Dedifferentiated amniotic fluid mesenchymal stem cell (primary cell): ENCODE measurements at regions not wholly inside any gene's neighbourhood (a gene's known extent, or its start where the extent isn't known, plus 50 kb on each side); places are given as distances from the start of the nearest gene placed in this dataset.

Source experiments
- DNase-seq: peaks from one replicate; pipeline ENCODE4 v3.0.0-alpha.2; 2016; ENCODE audit errors: extremely low spot score

- peak; percentile 51 for DNase-seq
Observed at GRCh38 chr7:17521437-17521836, 223.0 kb downstream of the AHR start.

GRCh38 chr7:17523813-17524739 lies 225.6 kb downstream of the AHR start:
- no peak for DNase-seq

GRCh38 chr7:17524746-17525145 lies 226.3 kb downstream of the AHR start:
- DNase-seq: peak; percentile 48

DNA sequence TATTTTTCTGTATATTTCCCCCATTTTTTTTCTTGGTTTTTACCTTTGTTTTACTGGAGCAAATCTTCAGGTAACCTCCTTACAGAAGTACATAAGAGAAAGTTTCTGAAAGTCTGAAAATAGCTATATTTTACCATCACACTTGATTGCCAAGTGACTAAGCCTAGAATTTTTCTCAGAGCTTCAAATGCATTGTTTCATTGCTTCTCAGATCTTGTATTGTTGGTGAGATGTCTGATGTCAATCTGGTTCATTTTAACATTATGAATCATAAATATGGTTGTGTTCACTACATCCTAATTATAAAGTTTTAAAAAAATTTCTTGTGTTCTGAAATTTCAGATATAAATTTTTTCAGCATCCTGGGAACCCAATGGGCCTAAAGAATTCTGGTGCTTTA lies 228.2 kb downstream of the AHR start:
- DNase-seq: no peak

GRCh38 chr7:17528636-17529035 lies 230.2 kb downstream of the AHR start:
- no peak for DNase-seq

GRCh38 chr7:17530244-17530643 lies 231.8 kb downstream of the AHR start:
- DNase-seq: no peak

DNA sequence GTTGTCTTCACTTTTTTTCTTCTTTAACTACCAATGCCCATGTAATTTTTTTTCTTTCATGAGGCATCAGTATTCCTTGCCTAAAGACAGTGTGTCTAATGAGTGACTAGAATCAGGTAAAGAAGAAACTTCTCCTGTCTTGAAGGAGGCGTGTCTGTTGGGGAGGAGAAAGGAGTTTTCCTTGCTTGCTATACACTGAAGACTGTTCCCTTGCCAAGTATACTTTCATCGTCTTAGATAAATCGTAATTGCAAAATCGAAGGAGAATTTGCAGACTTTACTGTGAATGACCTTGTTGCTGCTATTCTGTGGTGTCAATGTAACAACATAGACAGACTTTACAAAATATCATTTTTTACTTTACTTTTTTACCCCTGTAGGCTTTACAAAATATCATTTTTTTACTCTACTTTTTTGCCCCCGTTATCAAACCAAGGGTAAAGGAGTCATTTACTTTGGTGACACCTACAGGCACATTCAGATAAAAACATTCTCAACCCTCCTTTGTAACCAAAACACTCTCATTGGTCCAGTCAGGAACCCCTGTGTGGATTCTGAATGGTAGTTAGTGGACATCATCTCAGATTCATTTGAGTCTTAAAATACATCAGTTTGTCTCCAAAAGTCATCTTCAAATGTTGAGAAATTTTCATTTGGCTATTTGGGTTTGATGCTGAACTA lies 232.4 kb downstream of the AHR start:
- no peak for DNase-seq

GRCh38 chr7:17532861-17533404 lies 234.5 kb downstream of the AHR start:
- DNase-seq: peak; percentile 28

DNA sequence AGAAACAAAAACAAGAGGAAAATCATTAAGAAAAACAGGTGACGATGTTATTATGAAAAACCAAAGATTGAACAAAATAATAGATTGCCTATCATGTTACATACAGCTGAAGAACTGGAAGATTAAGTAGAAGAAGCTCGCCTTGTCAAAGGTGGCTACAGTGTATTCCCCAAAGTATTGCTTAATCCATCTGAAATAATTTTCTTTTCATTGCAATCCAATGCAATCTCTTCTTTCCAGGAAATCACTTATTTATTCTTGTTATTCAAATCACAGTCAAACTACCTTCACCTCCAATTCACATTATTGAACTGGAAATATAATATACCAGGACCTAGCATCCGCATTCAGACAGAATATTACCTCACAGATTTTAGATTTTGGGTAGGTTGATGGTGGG lies 235.9 kb downstream of the AHR start:
- DNase-seq: no peak

DNA sequence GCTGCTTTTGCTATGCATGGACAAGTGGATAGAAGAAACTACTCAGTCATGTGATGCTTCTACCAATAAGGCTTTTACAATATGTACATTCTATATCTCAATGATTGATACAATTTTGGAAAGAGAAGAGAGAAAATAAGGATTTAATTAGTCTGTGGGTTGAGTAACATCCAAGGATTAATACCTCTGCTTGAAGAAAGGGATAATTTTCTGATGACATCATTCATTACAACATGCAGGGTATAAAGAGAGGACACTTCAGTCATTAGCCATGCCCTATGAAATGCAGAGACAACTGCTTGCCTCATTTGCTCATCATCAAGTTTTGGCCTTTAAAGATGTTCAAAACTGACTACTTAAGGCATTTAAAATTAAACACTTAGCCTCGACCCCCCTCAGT lies 237.3 kb downstream of the AHR start:
- no peak for DNase-seq

DNA sequence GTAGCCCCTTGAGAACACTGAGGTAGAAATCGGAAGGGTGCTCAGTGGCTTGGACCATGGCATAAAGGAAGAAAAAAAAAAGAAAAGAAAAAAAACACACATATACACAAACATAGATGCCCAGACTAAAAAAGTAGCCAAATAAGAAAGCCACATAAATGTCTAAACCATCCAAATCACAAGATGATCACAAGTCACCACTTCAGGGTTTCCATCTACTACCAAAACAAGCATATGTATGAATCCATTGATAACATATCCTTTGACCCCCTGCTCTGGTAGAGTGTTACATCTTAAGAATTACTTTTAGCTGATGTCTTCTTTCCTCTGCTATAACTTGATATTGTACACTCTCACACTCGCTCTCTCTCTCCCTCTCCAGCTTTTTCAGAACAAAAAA lies 245.9 kb downstream of the AHR start:
- no peak for DNase-seq

DNA sequence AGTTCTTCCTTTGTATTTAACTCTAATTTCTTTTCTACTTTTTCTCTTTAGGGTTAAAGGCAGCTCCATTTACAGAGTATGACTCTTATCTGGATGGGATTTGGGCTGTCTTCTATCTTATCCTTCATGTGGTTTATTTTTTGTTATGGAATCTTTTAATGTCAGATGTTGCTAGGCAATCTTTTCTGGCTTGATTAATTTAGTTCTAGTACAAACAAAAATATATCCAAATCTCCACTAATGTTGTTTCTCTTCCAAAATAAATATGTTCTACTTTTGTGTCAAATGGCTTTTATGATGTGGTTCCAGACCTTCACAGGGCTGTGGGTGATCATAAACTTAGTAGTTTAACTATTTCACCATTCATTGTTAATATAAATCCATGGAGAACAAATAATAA lies 246.9 kb downstream of the AHR start:
- no peak for DNase-seq

GRCh38 chr7:17546189-17546588 lies 247.7 kb downstream of the AHR start:
- DNase-seq: no peak

- DNase-seq: no peak
Observed at GRCh38 chr7:17546592-17546991, 248.1 kb downstream of the AHR start.

DNA sequence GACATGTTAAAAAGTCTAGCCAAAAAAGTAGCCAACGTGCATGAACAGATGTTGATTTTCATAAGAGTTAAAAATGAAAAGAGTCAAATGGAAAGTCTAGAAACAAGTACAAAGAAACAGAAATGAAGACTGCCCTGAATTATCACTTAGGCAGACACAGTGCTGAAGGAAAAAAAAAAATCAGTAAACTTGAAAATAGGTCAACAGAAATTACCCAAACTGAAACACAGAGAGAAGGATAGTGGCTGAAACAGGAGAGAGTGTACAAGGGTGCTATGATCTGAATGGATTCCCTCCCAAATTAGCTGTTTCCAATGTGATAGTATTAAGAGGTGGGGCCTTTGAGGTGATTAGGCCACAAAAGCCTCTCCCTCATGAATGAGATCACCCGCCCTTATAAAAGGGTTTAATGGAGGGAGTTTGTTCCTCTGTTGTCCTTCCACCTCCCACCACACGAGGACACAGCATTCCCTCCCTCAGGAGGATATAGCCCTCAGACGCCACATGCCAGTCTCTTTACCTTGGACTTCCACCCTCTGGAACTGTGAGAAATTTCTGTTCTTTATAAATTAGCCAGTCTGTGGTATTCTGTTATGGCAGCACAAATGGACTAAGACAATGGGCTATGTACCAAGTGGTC lies 249.7 kb downstream of the AHR start:
- no peak for DNase-seq

DNA sequence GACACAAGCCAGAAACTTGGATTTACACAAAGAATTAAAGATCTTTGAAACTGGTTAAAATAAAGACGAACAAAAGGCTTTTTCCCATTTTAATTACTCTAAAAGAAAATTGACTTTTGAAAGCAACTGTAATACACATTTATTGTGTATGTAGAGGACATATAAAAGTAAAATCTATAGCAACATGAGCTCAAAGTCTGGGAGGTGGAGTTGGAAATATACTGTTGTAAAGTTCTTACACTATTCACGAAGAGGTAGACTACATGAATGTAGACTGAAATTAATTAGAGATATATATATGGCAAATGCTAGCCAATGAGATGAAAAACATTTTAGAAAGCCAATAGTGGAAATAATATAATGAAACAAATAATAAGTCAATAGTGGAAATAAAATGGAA lies 251.0 kb downstream of the AHR start:
- DNase-seq: no peak

DNA sequence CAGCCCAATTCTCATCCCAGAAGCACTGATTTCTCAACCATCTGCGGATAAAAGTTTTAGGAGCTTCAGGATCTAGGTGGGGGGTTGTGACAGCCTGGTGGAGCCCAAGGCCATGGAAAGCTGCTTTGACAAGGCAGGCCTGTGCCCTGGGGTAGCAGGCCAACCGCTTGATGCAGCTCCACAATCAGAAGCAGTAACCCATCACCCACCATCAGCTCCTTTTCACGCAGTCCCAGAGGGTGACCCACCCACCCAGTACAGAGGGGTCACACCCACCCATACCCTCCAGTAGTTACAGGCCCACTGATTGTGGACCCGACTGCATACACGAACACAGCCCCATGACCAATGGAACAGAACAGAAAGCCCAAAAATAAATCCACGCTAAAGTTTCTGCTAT lies 253.9 kb downstream of the AHR start:
- DNase-seq: no peak

DNA sequence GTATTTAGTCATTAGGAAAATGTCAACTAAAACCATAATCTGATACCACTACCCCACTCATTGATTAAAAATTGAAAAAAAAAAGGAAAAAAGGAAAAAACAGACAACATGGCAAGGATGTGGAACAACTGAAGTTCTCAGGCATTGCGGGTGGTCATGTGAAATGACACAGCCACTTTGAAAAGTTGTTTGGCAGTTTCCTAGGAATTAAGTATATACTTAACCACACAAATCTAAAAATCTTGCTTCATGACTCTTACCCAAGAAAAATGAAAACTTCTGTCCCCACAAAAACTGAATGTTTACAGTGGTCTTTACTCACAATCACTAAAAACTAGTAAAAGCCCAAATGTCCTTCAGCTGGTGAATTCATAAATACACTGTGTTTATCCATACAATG lies 254.5 kb downstream of the AHR start:
- DNase-seq: no peak

- no peak for DNase-seq
Observed at GRCh38 chr7:17554341-17555015, 256.0 kb downstream of the AHR start.

GRCh38 chr7:17556247-17556956 lies 257.9 kb downstream of the AHR start:
- DNase-seq: no peak

DNA sequence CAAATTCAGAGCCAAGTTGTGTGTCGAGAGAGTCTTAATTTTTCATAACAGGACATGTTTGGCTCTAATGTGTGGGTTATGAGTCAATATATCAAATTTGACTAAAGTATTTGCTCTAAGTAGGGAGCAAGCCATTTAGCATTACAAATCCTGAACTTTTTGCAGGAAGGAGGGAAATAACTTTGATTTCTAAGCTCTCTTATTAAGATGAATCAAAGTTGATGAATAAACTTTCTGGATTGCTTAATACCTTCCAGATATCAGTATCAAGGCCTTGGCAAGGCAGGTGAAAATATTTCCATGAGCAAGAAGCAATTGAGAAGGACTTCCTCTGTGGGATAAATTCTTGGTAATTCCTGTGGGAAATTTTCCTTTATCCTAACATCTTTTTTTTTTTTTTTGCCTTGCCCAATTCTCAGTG lies 258.8 kb downstream of the AHR start:
- DNase-seq: no peak
